ENCODE measurements at regions not wholly inside any gene's neighbourhood (a gene's known extent, or its start where the extent isn't known, plus 50 kb on each side); places are given as distances from the start of the nearest gene placed in this dataset.

- TF ChIP-seq CTCF (IDR thresholded peaks at IDR 0.05; ENCODE audit: insufficient read depth, low read depth, low read length) (no peak), EZH2 (IDR thresholded peaks at IDR 0.05; ENCODE audit: insufficient read depth, low read length) (no peak)
Measured at GRCh38 chr6:54041239-54041638, 70.0 kb upstream of the MLIP start.

All from astrocyte (in vitro differentiated cells and primary cell).